ENCODE measurements at regions not wholly inside any gene's neighbourhood (a gene's known extent, or its start where the extent isn't known, plus 50 kb on each side); places are given as distances from the start of the nearest gene placed in this dataset.
A peak's percentile ranks its signal among the peaks of the same experiment; 100 is the strongest.
"Not testable (repeated sequence)": the region's sequence is repeated elsewhere in the genome, so short reads cannot be mapped to it uniquely, and the experiment has no call there.

- intact Hi-C loops (cut with micrococcal nuclease) (no loop called here), dilution Hi-C loops (cut with MboI; ENCODE audit: extremely low pct_ligation_motif_present, low sequenced_read_pairs) (no loop called here)
- H3K4me3 ChIP-seq (replicated peaks in 1 of 3; ENCODE audit: insufficient read depth in 1 of 3, low read depth in 1 of 3, low read length in 3 of 3): no peak overlapping the region
- no peak for TF ChIP-seq EZH2 (IDR thresholded peaks at IDR 0.05; ENCODE audit: borderline replicate concordance, low read depth, low read length, severe bottlenecking)
- no peak for TF ChIP-seq POLR2AphosphoS5 (IDR thresholded peaks at IDR 0.05; ENCODE audit: insufficient read depth, low read depth, low read length)
- TF ChIP-seq FOS (IDR thresholded peaks at IDR 0.05; ENCODE audit: borderline replicate concordance, insufficient read depth, low read length): no peak
- no peak for TF ChIP-seq JUN (IDR thresholded peaks at IDR 0.05; ENCODE audit: borderline replicate concordance, insufficient read depth, insufficient read length, low read depth)
- TF ChIP-seq MYC (IDR thresholded peaks at IDR 0.05; ENCODE audit: low read depth, low read length): no peak
- no peak for TF ChIP-seq MAX (IDR thresholded peaks at IDR 0.05; ENCODE audit: insufficient read depth, insufficient read length)
- TF ChIP-seq CTCF (IDR thresholded peaks at IDR 0.05; ENCODE audit: extremely low read depth in 1 of 2, insufficient read depth in 1 of 2, low read depth in 1 of 2, low read length in 2 of 2): no peak
- no peak for TF ChIP-seq POLR2A (IDR thresholded peaks at IDR 0.05; ENCODE audit: low read depth, low read length)
- TF ChIP-seq GATA2 (IDR thresholded peaks at IDR 0.05; ENCODE audit: insufficient read depth, insufficient read length, low read depth, low read length): no peak
- no peak overlapping the region for H3K27ac ChIP-seq (ENCODE audit: insufficient read depth, low read depth, low read length)
- ChIA-PET POLR2A (no interaction called here), CTCF (interaction anchor here (0.7 to 1.6 kb wide), 3 partner anchors 12 to 61 kb away, joined by 3 to 5 read pairs (median 3); no protein-coding TSS in a partner anchor)
- H3K36me3 ChIP-seq (ENCODE audit: control insufficient read depth in 2 of 2, extremely low read depth in 1 of 2, insufficient read depth in 2 of 2, low read length in 2 of 2): no peaks in the 10 kb centered on the region
- H3K9me3 ChIP-seq (replicated peaks; ENCODE audit: control insufficient read depth, insufficient read depth, low read length): no peaks in the 10 kb centered on the region
- H3K9me1 ChIP-seq (replicated peaks; ENCODE audit: control insufficient read depth, extremely low read depth, insufficient read depth, low read length): no peaks in the 10 kb centered on the region
- peak overlapping the region; percentile 35 for H2AFZ ChIP-seq (ENCODE audit: low read depth, low read length)
- no peak for DNase-seq (ENCODE audit: low read depth, low spot score)
- FAIRE-seq: no peak
- BruUV-seq (replicated peaks): no TSS peak
- H3K9ac ChIP-seq (replicated peaks; ENCODE audit: extremely low read depth, insufficient read depth, low read length): no peak overlapping the region
- no peak overlapping the region for H3K4me2 ChIP-seq (ENCODE audit: insufficient read depth, low read length)
- no peaks in the 10 kb centered on the region for H4K20me1 ChIP-seq (replicated peaks; ENCODE audit: control insufficient read depth, extremely low read depth, insufficient read depth, low read length)
- H3K79me2 ChIP-seq (ENCODE audit: control insufficient read depth, insufficient read depth, low read length): no peaks in the 10 kb centered on the region
- no peaks in the 10 kb centered on the region for H3K4me1 ChIP-seq (ENCODE audit: control insufficient read depth, extremely low read depth, insufficient read depth, low read length)
- H3K27me3 ChIP-seq (ENCODE audit: control insufficient read depth in 2 of 2, insufficient read depth in 2 of 2, low read length in 2 of 2): peaks cover 0 to 1% of the 10 kb centered on the region in 2 experiments
These were observed 90.9 kb downstream of the MOGAT1 start for GRCh38 chr2:222762342-222762741.

GRCh38 chr2:222765883-222766282, 94.4 kb downstream of the MOGAT1 start:
- H3K9me3 ChIP-seq (replicated peaks; ENCODE audit: control insufficient read depth, insufficient read depth, low read length); H3K27ac ChIP-seq (ENCODE audit: insufficient read depth, low read depth, low read length); H3K27me3 ChIP-seq (ENCODE audit: control insufficient read depth in 2 of 2, insufficient read depth in 2 of 2, low read length in 2 of 2); CTCF ChIA-PET; H3K9ac ChIP-seq (replicated peaks; ENCODE audit: extremely low read depth, insufficient read depth, low read length); DNase-seq (ENCODE audit: low read depth, low spot score); POLR2A ChIA-PET; dilution Hi-C loops (cut with MboI; ENCODE audit: extremely low pct_ligation_motif_present, low sequenced_read_pairs); H3K79me2 ChIP-seq (ENCODE audit: control insufficient read depth, insufficient read depth, low read length); FAIRE-seq; H3K36me3 ChIP-seq (ENCODE audit: control insufficient read depth in 2 of 2, extremely low read depth in 1 of 2, insufficient read depth in 2 of 2, low read length in 2 of 2); H3K4me2 ChIP-seq (ENCODE audit: insufficient read depth, low read length); H3K9me1 ChIP-seq (replicated peaks; ENCODE audit: control insufficient read depth, extremely low read depth, insufficient read depth, low read length); H3K4me3 ChIP-seq (replicated peaks in 1 of 3; ENCODE audit: insufficient read depth in 1 of 3, low read depth in 1 of 3, low read length in 3 of 3); BruUV-seq (replicated peaks); H4K20me1 ChIP-seq (replicated peaks; ENCODE audit: control insufficient read depth, extremely low read depth, insufficient read depth, low read length); intact Hi-C loops (cut with micrococcal nuclease); H2AFZ ChIP-seq (ENCODE audit: low read depth, low read length); H3K4me1 ChIP-seq (ENCODE audit: control insufficient read depth, extremely low read depth, insufficient read depth, low read length): not testable (repeated sequence)

- H2AFZ ChIP-seq (ENCODE audit: low read depth, low read length); H3K36me3 ChIP-seq (ENCODE audit: control insufficient read depth in 2 of 2, extremely low read depth in 1 of 2, insufficient read depth in 2 of 2, low read length in 2 of 2); H3K79me2 ChIP-seq (ENCODE audit: control insufficient read depth, insufficient read depth, low read length); CTCF ChIA-PET; H3K27ac ChIP-seq (ENCODE audit: insufficient read depth, low read depth, low read length); DNase-seq (ENCODE audit: low read depth, low spot score); H3K4me2 ChIP-seq (ENCODE audit: insufficient read depth, low read length); H3K4me1 ChIP-seq (ENCODE audit: control insufficient read depth, extremely low read depth, insufficient read depth, low read length); BruUV-seq (replicated peaks); H3K4me3 ChIP-seq (replicated peaks in 1 of 3; ENCODE audit: insufficient read depth in 1 of 3, low read depth in 1 of 3, low read length in 3 of 3); H3K9me1 ChIP-seq (replicated peaks; ENCODE audit: control insufficient read depth, extremely low read depth, insufficient read depth, low read length); dilution Hi-C loops (cut with MboI; ENCODE audit: extremely low pct_ligation_motif_present, low sequenced_read_pairs); intact Hi-C loops (cut with micrococcal nuclease); H4K20me1 ChIP-seq (replicated peaks; ENCODE audit: control insufficient read depth, extremely low read depth, insufficient read depth, low read length); POLR2A ChIA-PET; H3K27me3 ChIP-seq (ENCODE audit: control insufficient read depth in 2 of 2, insufficient read depth in 2 of 2, low read length in 2 of 2); FAIRE-seq; H3K9me3 ChIP-seq (replicated peaks; ENCODE audit: control insufficient read depth, insufficient read depth, low read length); H3K9ac ChIP-seq (replicated peaks; ENCODE audit: extremely low read depth, insufficient read depth, low read length): not testable (repeated sequence)
These were observed 92.8 kb upstream of the ACSL3 start for GRCh38 chr2:222768019-222768418.

Data from endothelial cell of umbilical vein (primary cell).